ENCODE measurements at regions not wholly inside any gene's neighbourhood (a gene's known extent, or its start where the extent isn't known, plus 50 kb on each side); places are given as distances from the start of the nearest gene placed in this dataset.

DNA sequence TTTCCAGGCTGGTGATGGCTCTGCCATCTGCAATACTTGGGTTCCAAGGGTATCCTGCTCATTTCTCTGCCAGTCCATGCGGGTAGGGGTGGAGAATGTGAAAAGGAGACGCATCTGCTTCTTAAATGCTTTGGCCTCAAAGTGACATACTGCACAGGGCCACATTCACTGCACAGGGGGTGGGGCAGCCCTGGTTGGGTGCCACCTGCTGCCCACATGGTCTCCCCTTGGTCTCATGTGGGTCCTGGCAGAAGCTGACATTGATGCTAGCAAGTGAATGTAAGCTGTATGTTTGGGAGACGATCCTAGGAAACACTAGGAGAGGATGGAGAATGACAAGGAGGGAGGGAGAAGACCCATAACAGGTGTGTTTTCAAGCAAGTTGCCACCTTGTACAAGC lies 140.9 kb downstream of the EDN3 start:
- peaks cover 8 to 13% of the 10 kb centered on the region in 2 experiments for H3K4me1 Mint-ChIP-seq

More for the DNA sequence above, 140.9 kb downstream of the EDN3 start:
- Mint-ChIP-seq H3K27ac (peak overlapping the region in 1 of 3 experiments; percentile 79; a peak in 1 of 7 replicates), H3K4me3 (no peak overlapping the region), H3K36me3 (ENCODE audit: insufficient read depth in 1 of 3, low read depth in 3 of 3) (no peaks in the 10 kb centered on the region), H3K9me3 (no peaks in the 10 kb centered on the region; a peak in 1 of 5 replicates), H3K27me3 (ENCODE audit: low read depth) (peaks cover 19% of the 10 kb centered on the region)
- H4K8ac ChIP-seq (replicated peaks; ENCODE audit: insufficient read length, low read depth, low read length) = no peak overlapping the region
- no peak overlapping the region for H2AFZ ChIP-seq (ENCODE audit: low read length)
- no peaks in the 10 kb centered on the region for H4K20me1 ChIP-seq (ENCODE audit: control insufficient read depth, insufficient read depth, insufficient read length)
- H2BK20ac ChIP-seq (ENCODE audit: low read depth, low read length, poor library complexity, severe bottlenecking) = no peak overlapping the region
- no peak overlapping the region for H3T11ph ChIP-seq (ENCODE audit: low read length)
- 0 out of 2 replicates have a peak, but pooled peaks cover 2% of the 10 kb centered on the region for H3K4me1 ChIP-seq (ENCODE audit: insufficient read depth, low read length)
- H3K9me3 ChIP-seq (ENCODE audit: control insufficient read depth, low read depth, low read length) = no peaks in the 10 kb centered on the region
- H4K5ac ChIP-seq (ENCODE audit: insufficient read length, low read depth, low read length) = no peak overlapping the region
- no peak overlapping the region for H3K56ac ChIP-seq (ENCODE audit: insufficient read length, low read depth, low read length)
- H2BK15ac ChIP-seq (ENCODE audit: low read depth, low read length) = no peak overlapping the region
- H3K23me2 ChIP-seq (ENCODE audit: insufficient read length, low read depth, low read length, poor library complexity, severe bottlenecking) = no peaks in the 10 kb centered on the region
- no peak overlapping the region for H4K91ac ChIP-seq (ENCODE audit: insufficient read length, low read depth, low read length)
- no peak overlapping the region for H2BK120ac ChIP-seq (ENCODE audit: low read depth, low read length, poor library complexity, severe bottlenecking)
- no peak for TF ChIP-seq CTCF (conservative IDR thresholded peaks at IDR 0.05)
- no peak overlapping the region for H3K4ac ChIP-seq (ENCODE audit: low read depth, low read length)
- no peak overlapping the region for H3K9ac ChIP-seq (ENCODE audit: extremely low read depth, insufficient read length, low read length)
- no peak overlapping the region for H2AK5ac ChIP-seq (ENCODE audit: insufficient read length, low read length)
- H3K27me3 ChIP-seq (ENCODE audit: insufficient read depth, low read length) = no peaks in the 10 kb centered on the region
- no peak overlapping the region for H3K14ac ChIP-seq (ENCODE audit: insufficient read depth, low read length)
- no CpG with 5 or more reads among the region's 3 CpGs for WGBS (ENCODE audit: extremely low coverage, insufficient read length, low lambda C conversion rate)
- no peaks in the 10 kb centered on the region for H3K79me1 ChIP-seq (ENCODE audit: insufficient read depth, low read depth, low read length, poor library complexity, severe bottlenecking)
- H2BK12ac ChIP-seq (ENCODE audit: insufficient read length, low read depth, low read length) = no peak overlapping the region
- no peak overlapping the region for H3K27ac ChIP-seq (ENCODE audit: insufficient read length, low read depth, low read length)
- H3K4me2 ChIP-seq (ENCODE audit: insufficient read depth, insufficient read length, low read length) = no peak overlapping the region
- no peaks in the 10 kb centered on the region for H3K79me2 ChIP-seq (ENCODE audit: insufficient read depth, low read length)
- no peak overlapping the region for H2BK5ac ChIP-seq (ENCODE audit: insufficient read length, low read length)
- no peak overlapping the region for H3K18ac ChIP-seq (ENCODE audit: insufficient read length, low read depth, low read length)
- no peak overlapping the region for H3K23ac ChIP-seq (ENCODE audit: insufficient read length, low read depth, low read length)
- no peak for DNase-seq

All from H9 (cell line).